OCI-LY3 (cell line): ENCODE measurements at regions not wholly inside any gene's neighbourhood (a gene's known extent, or its start where the extent isn't known, plus 50 kb on each side); places are given as distances from the start of the nearest gene placed in this dataset.

Experiments used
- H2AFZ ChIP-seq: fragments of 200-600, 300-600 bp; shearing (Covaris generic); 2 replicates; pipeline ENCODE4 v1.6.0; 2014; ENCODE audit warnings: antibody characterized with exemption, low read depth, low read length
- H3K27ac ChIP-seq: fragments of 200-600, 300-600 bp; sonication (generic); 2 replicates; pipeline ENCODE4 v1.5.1; 2014; ENCODE audit warnings: mild to moderate bottlenecking, low read length, moderate library complexity, mixed read lengths
- H3K27me3 ChIP-seq: fragments of 200-600, 300-600 bp; sonication (generic); 2 replicates; pipeline ENCODE4 v1.6.1; 2014; ENCODE audit warnings: low read depth, low read length, mixed read lengths
- H3K36me3 ChIP-seq: fragments of 200-600, 300-600 bp; sonication (generic); replicated peaks from 2 replicates; pipeline ENCODE3; 2014; ENCODE audit warnings: low read depth, low read length, mixed read lengths
- H3K4me1 ChIP-seq: fragments of 300-600, 200-600 bp; sonication (generic); 2 replicates; pipeline ENCODE4 v1.6.1; 2014; ENCODE audit warnings: low read length, mixed read lengths
- H3K4me2 ChIP-seq: fragments of 200-600, 300-600 bp; sonication (generic); 2 replicates; pipeline ENCODE4 v1.6.1; 2014; ENCODE audit warnings: low read length, mixed read lengths
- H3K4me3 ChIP-seq: fragments of 300-600, 200-600 bp; sonication (generic); 2 replicates; pipeline ENCODE4 v1.5.1; 2014; ENCODE audit warnings: antibody characterized with exemption, mild to moderate bottlenecking, low read length, moderate library complexity
- H3K79me2 ChIP-seq: fragments of 300-600, 200-600 bp; shearing (Covaris generic); 2 replicates; pipeline ENCODE4 v1.6.1; 2014; ENCODE audit warnings: mild to moderate bottlenecking, low read length, mixed read lengths
- H3K9ac ChIP-seq: fragments of 300-600, 200-600 bp; shearing (Covaris generic); 2 replicates; pipeline ENCODE4 v1.6.0; 2014; ENCODE audit warnings: mild to moderate bottlenecking, low read length, moderate library complexity
- H3K9me3 ChIP-seq: fragments of 200-600, 300-600 bp; shearing (Covaris generic); 2 replicates; pipeline ENCODE4 v1.6.1; 2014; ENCODE audit warnings: low read length, mixed read lengths; ENCODE audit not compliant: insufficient read depth
- H4K20me1 ChIP-seq: fragments of 200-600, 300-600 bp; sonication (generic); 2 replicates; pipeline ENCODE4 v1.6.1; 2016; ENCODE audit warnings: low read length, mixed read lengths; ENCODE audit not compliant: insufficient read depth
- CTCF ChIP-seq: fragments of 200-600, 300-600 bp; sonication (generic); IDR thresholded peaks from 2 replicates; pipeline ENCODE4 v1.5.1; 2014; ENCODE audit warnings: antibody characterized with exemption, low read length, low read depth
- EZH2phosphoT487 ChIP-seq: fragments of 200-600 bp; shearing (Covaris generic); IDR thresholded peaks from 2 replicates; pipeline ENCODE4 v1.6.1; 2018; ENCODE audit warnings: antibody characterized with exemption, mixed run types, low read depth

GRCh38 chr4:181698221-181698620 is 545.0 kb upstream of the TENM3 start:
- Histone ChIP-seq H3K9me3 (no peaks in the 10 kb centered on the region), H3K27ac (no peak overlapping the region), H3K4me2 (no peak overlapping the region), H3K79me2 (no peaks in the 10 kb centered on the region), H2AFZ (no peak overlapping the region), H3K4me1 (peaks cover 6% of the 10 kb centered on the region; the same call in 1 of the 2 replicates), H3K36me3 (no peaks in the 10 kb centered on the region), H3K27me3 (no peaks in the 10 kb centered on the region), H4K20me1 (no peaks in the 10 kb centered on the region), H3K9ac (no peak overlapping the region), H3K4me3 (no peak overlapping the region)
- no peak for TF ChIP-seq CTCF
- no peak for TF ChIP-seq EZH2phosphoT487

- Histone ChIP-seq H3K4me3 (no peak overlapping the region), H3K9ac (no peak overlapping the region), H3K27me3 (no peaks in the 10 kb centered on the region), H3K9me3 (no peaks in the 10 kb centered on the region), H3K36me3 (no peaks in the 10 kb centered on the region), H3K4me2 (no peak overlapping the region), H3K79me2 (no peaks in the 10 kb centered on the region), H3K4me1 (peaks cover 6% of the 10 kb centered on the region; the same call in 1 of the 2 replicates), H4K20me1 (no peaks in the 10 kb centered on the region), H3K27ac (no peak overlapping the region), H2AFZ (no peak overlapping the region)
- TF ChIP-seq CTCF (no peak), EZH2phosphoT487 (no peak)
Observed at GRCh38 chr4:181701214-181701613, 542.0 kb upstream of the TENM3 start.

GRCh38 chr4:181701894-181702293 is 541.3 kb upstream of the TENM3 start:
- H3K27me3 ChIP-seq = no peaks in the 10 kb centered on the region
- H4K20me1 ChIP-seq = no peaks in the 10 kb centered on the region
- no peaks in the 10 kb centered on the region for H3K79me2 ChIP-seq
- H3K9me3 ChIP-seq = no peaks in the 10 kb centered on the region
- 0 out of 2 replicates have a peak overlapping the region, but pooled peaks have one; percentile 10 for H3K4me3 ChIP-seq
- peak overlapping the region; percentile 38 for H3K4me2 ChIP-seq
- TF ChIP-seq EZH2phosphoT487 (no peak), CTCF (no peak)
- H3K4me1 ChIP-seq = peaks cover 6% of the 10 kb centered on the region; the same call in 1 of the 2 replicates
- H3K9ac ChIP-seq = no peak overlapping the region
- H2AFZ ChIP-seq = no peak overlapping the region
- no peak overlapping the region for H3K27ac ChIP-seq
- H3K36me3 ChIP-seq = no peaks in the 10 kb centered on the region

- H3K9ac ChIP-seq = no peak overlapping the region
- H3K27me3 ChIP-seq = no peaks in the 10 kb centered on the region
- H3K27ac ChIP-seq = no peak overlapping the region
- no peak overlapping the region for H3K4me2 ChIP-seq
- no peak overlapping the region for H3K4me3 ChIP-seq
- no peaks in the 10 kb centered on the region for H3K9me3 ChIP-seq
- H3K4me1 ChIP-seq = peaks cover 6% of the 10 kb centered on the region; the same call in 1 of the 2 replicates
- H4K20me1 ChIP-seq = no peaks in the 10 kb centered on the region
- TF ChIP-seq CTCF (no peak), EZH2phosphoT487 (no peak)
- no peaks in the 10 kb centered on the region for H3K36me3 ChIP-seq
- no peak overlapping the region for H2AFZ ChIP-seq
- no peaks in the 10 kb centered on the region for H3K79me2 ChIP-seq
Observed at GRCh38 chr4:181702864-181703495, 540.2 kb upstream of the TENM3 start.
